ENCODE measurements at regions not wholly inside any gene's neighbourhood (a gene's known extent, or its start where the extent isn't known, plus 50 kb on each side); places are given as distances from the start of the nearest gene placed in this dataset.
A peak's percentile ranks its signal among the peaks of the same experiment; 100 is the strongest.

- H3K4me1 Mint-ChIP-seq (ENCODE audit: low read depth) = no peaks in the 10 kb centered on the region
- no peak overlapping the region for H3K4me3 Mint-ChIP-seq
- no peak overlapping the region for H3K27ac Mint-ChIP-seq
- H3K9me3 Mint-ChIP-seq = peaks cover 5% of the 10 kb centered on the region
- H3K36me3 Mint-ChIP-seq (ENCODE audit: low read depth) = no peaks in the 10 kb centered on the region
- no peaks in the 10 kb centered on the region for H3K27me3 Mint-ChIP-seq (ENCODE audit: low read depth)
Observed at GRCh38 chr2:14684516-14684915, 52.0 kb downstream of the LRATD1 start.

- no peak overlapping the region for H3K4me3 Mint-ChIP-seq
- no peaks in the 10 kb centered on the region for H3K4me1 Mint-ChIP-seq (ENCODE audit: low read depth)
- H3K27me3 Mint-ChIP-seq (ENCODE audit: low read depth) = no peaks in the 10 kb centered on the region
- H3K27ac Mint-ChIP-seq = peak overlapping the region; percentile 41
- H3K9me3 Mint-ChIP-seq = peaks cover 9% of the 10 kb centered on the region
- no peaks in the 10 kb centered on the region for H3K36me3 Mint-ChIP-seq (ENCODE audit: low read depth)
Observed at GRCh38 chr2:14690926-14691325, 58.4 kb downstream of the LRATD1 start.

- H3K4me1 Mint-ChIP-seq (ENCODE audit: low read depth) = no peaks in the 10 kb centered on the region
- no peaks in the 10 kb centered on the region for H3K36me3 Mint-ChIP-seq (ENCODE audit: low read depth)
Observed at GRCh38 chr2:14693874-14694273, 61.4 kb downstream of the LRATD1 start.

GRCh38 chr2:14700753-14701152 lies 68.2 kb downstream of the LRATD1 start:
- Mint-ChIP-seq H3K27me3 (ENCODE audit: low read depth) (no peaks in the 10 kb centered on the region), H3K4me3 (no peak overlapping the region), H3K9me3 (no peaks in the 10 kb centered on the region), H3K36me3 (ENCODE audit: low read depth) (no peaks in the 10 kb centered on the region), H3K27ac (no peak overlapping the region), H3K4me1 (ENCODE audit: low read depth) (no peaks in the 10 kb centered on the region)

More at GRCh38 chr2:14693874-14694273, 61.4 kb downstream of the LRATD1 start:
- H3K4me3 Mint-ChIP-seq = no peak overlapping the region
- no peak overlapping the region for H3K27ac Mint-ChIP-seq
- peaks cover 6% of the 10 kb centered on the region for H3K9me3 Mint-ChIP-seq
- no peaks in the 10 kb centered on the region for H3K27me3 Mint-ChIP-seq (ENCODE audit: low read depth)

GRCh38 chr2:14702258-14702657 lies 69.7 kb downstream of the LRATD1 start:
- H3K9me3 Mint-ChIP-seq = no peaks in the 10 kb centered on the region
- no peaks in the 10 kb centered on the region for H3K36me3 Mint-ChIP-seq (ENCODE audit: low read depth)
- no peak overlapping the region for H3K4me3 Mint-ChIP-seq
- H3K27me3 Mint-ChIP-seq (ENCODE audit: low read depth) = no peaks in the 10 kb centered on the region
- no peaks in the 10 kb centered on the region for H3K4me1 Mint-ChIP-seq (ENCODE audit: low read depth)
- H3K27ac Mint-ChIP-seq = no peak overlapping the region

GRCh38 chr2:14706201-14706600 lies 73.7 kb downstream of the LRATD1 start:
- Mint-ChIP-seq H3K4me3 (no peak overlapping the region), H3K4me1 (ENCODE audit: low read depth) (no peaks in the 10 kb centered on the region), H3K27me3 (ENCODE audit: low read depth) (no peaks in the 10 kb centered on the region), H3K9me3 (no peaks in the 10 kb centered on the region), H3K36me3 (ENCODE audit: low read depth) (no peaks in the 10 kb centered on the region), H3K27ac (no peak overlapping the region)

- Mint-ChIP-seq H3K4me1 (ENCODE audit: low read depth) (no peaks in the 10 kb centered on the region), H3K36me3 (ENCODE audit: low read depth) (no peaks in the 10 kb centered on the region), H3K27me3 (ENCODE audit: low read depth) (no peaks in the 10 kb centered on the region)
Observed at GRCh38 chr2:14712111-14712510, 79.6 kb downstream of the LRATD1 start.

GRCh38 chr2:14713248-14713647 lies 80.7 kb downstream of the LRATD1 start:
- no peaks in the 10 kb centered on the region for H3K9me3 Mint-ChIP-seq
- no peaks in the 10 kb centered on the region for H3K27me3 Mint-ChIP-seq (ENCODE audit: low read depth)
- H3K27ac Mint-ChIP-seq = no peak overlapping the region
- no peak overlapping the region for H3K4me3 Mint-ChIP-seq
- H3K36me3 Mint-ChIP-seq (ENCODE audit: low read depth) = no peaks in the 10 kb centered on the region
- H3K4me1 Mint-ChIP-seq (ENCODE audit: low read depth) = no peaks in the 10 kb centered on the region

More at GRCh38 chr2:14712111-14712510, 79.6 kb downstream of the LRATD1 start:
- Mint-ChIP-seq H3K27ac (no peak overlapping the region), H3K4me3 (no peak overlapping the region), H3K9me3 (no peaks in the 10 kb centered on the region)

GRCh38 chr2:14715600-14715999 lies 83.1 kb downstream of the LRATD1 start:
- Mint-ChIP-seq H3K27me3 (ENCODE audit: low read depth) (no peaks in the 10 kb centered on the region), H3K36me3 (ENCODE audit: low read depth) (no peaks in the 10 kb centered on the region), H3K27ac (no peak overlapping the region), H3K9me3 (no peaks in the 10 kb centered on the region), H3K4me1 (ENCODE audit: low read depth) (no peaks in the 10 kb centered on the region), H3K4me3 (no peak overlapping the region)

- no peak overlapping the region for H3K27ac Mint-ChIP-seq
Observed at GRCh38 chr2:14716319-14716718, 83.8 kb downstream of the LRATD1 start.

GRCh38 chr2:14717131-14717530 lies 84.6 kb downstream of the LRATD1 start:
- Mint-ChIP-seq H3K36me3 (ENCODE audit: low read depth) (no peaks in the 10 kb centered on the region), H3K4me1 (ENCODE audit: low read depth) (no peaks in the 10 kb centered on the region), H3K27ac (no peak overlapping the region), H3K9me3 (no peaks in the 10 kb centered on the region), H3K27me3 (ENCODE audit: low read depth) (no peaks in the 10 kb centered on the region), H3K4me3 (no peak overlapping the region)

More at GRCh38 chr2:14716319-14716718, 83.8 kb downstream of the LRATD1 start:
- no peaks in the 10 kb centered on the region for H3K9me3 Mint-ChIP-seq
- H3K27me3 Mint-ChIP-seq (ENCODE audit: low read depth) = no peaks in the 10 kb centered on the region
- H3K36me3 Mint-ChIP-seq (ENCODE audit: low read depth) = no peaks in the 10 kb centered on the region
- H3K4me3 Mint-ChIP-seq = no peak overlapping the region
- no peaks in the 10 kb centered on the region for H3K4me1 Mint-ChIP-seq (ENCODE audit: low read depth)

GRCh38 chr2:14720319-14720718 lies 87.8 kb downstream of the LRATD1 start:
- no peaks in the 10 kb centered on the region for H3K27me3 Mint-ChIP-seq (ENCODE audit: low read depth)
- H3K36me3 Mint-ChIP-seq (ENCODE audit: low read depth) = no peaks in the 10 kb centered on the region
- no peak overlapping the region for H3K4me3 Mint-ChIP-seq
- H3K9me3 Mint-ChIP-seq = no peaks in the 10 kb centered on the region
- H3K27ac Mint-ChIP-seq = no peak overlapping the region
- no peaks in the 10 kb centered on the region for H3K4me1 Mint-ChIP-seq (ENCODE audit: low read depth)

- Mint-ChIP-seq H3K4me1 (ENCODE audit: low read depth) (no peaks in the 10 kb centered on the region), H3K36me3 (ENCODE audit: low read depth) (no peaks in the 10 kb centered on the region), H3K27ac (no peak overlapping the region), H3K9me3 (no peaks in the 10 kb centered on the region), H3K4me3 (no peak overlapping the region), H3K27me3 (ENCODE audit: low read depth) (no peaks in the 10 kb centered on the region)
Observed at GRCh38 chr2:14720739-14721138, 88.2 kb downstream of the LRATD1 start.

- H3K27ac Mint-ChIP-seq = no peak overlapping the region
- no peak overlapping the region for H3K4me3 Mint-ChIP-seq
- no peaks in the 10 kb centered on the region for H3K9me3 Mint-ChIP-seq
- H3K27me3 Mint-ChIP-seq (ENCODE audit: low read depth) = no peaks in the 10 kb centered on the region
- H3K36me3 Mint-ChIP-seq (ENCODE audit: low read depth) = no peaks in the 10 kb centered on the region
- no peaks in the 10 kb centered on the region for H3K4me1 Mint-ChIP-seq (ENCODE audit: low read depth)
Observed at GRCh38 chr2:14722904-14723570, 90.5 kb downstream of the LRATD1 start.

GRCh38 chr2:14723684-14724083 lies 91.2 kb downstream of the LRATD1 start:
- Mint-ChIP-seq H3K36me3 (ENCODE audit: low read depth) (no peaks in the 10 kb centered on the region), H3K27ac (no peak overlapping the region), H3K27me3 (ENCODE audit: low read depth) (no peaks in the 10 kb centered on the region), H3K4me3 (no peak overlapping the region), H3K9me3 (no peaks in the 10 kb centered on the region), H3K4me1 (ENCODE audit: low read depth) (no peaks in the 10 kb centered on the region)

GRCh38 chr2:14735696-14736095 lies 103.2 kb downstream of the LRATD1 start:
- Mint-ChIP-seq H3K36me3 (ENCODE audit: low read depth) (no peaks in the 10 kb centered on the region), H3K4me1 (ENCODE audit: low read depth) (no peaks in the 10 kb centered on the region), H3K4me3 (no peak overlapping the region), H3K9me3 (peaks cover 6% of the 10 kb centered on the region), H3K27me3 (ENCODE audit: low read depth) (no peaks in the 10 kb centered on the region), H3K27ac (no peak overlapping the region)

All from T-helper 1 cell treated with Interleukin-12 subunit alpha and Interleukin-12 subunit beta and Interleukin-4 antibody, amounts not matched to agents 30 μg/mL and 1 μg/mL, for 36 hours (primary cell).